Uterus (tissue), 2 donors: ENCODE measurements at regions not wholly inside any gene's neighbourhood (a gene's known extent, or its start where the extent isn't known, plus 50 kb on each side); places are given as distances from the start of the nearest gene placed in this dataset.

Experiments
- CTCF ChIP-seq, 4 experiments: fragments of 200-600 bp in 2 of 4; fragments of 450-650 bp in 2 of 4; sonication (generic) in 2 of 4; IDR thresholded peaks; one replicate each; pipeline ENCODE4 v1.5.1; 2016 to 2019; ENCODE audit warnings: antibody characterized with exemption in 4 of 4, mild to moderate bottlenecking in 2 of 4, moderate library complexity in 1 of 4
- POLR2A ChIP-seq, 2 donors: fragments of 450-650 bp; IDR thresholded peaks; one replicate each; pipeline ENCODE4 v1.6.1; 2016; ENCODE audit warnings: antibody characterized with exemption in 2 of 2, mild to moderate bottlenecking in 1 of 2, moderate library complexity in 1 of 2

GRCh38 chr13:65508745-65509144 lies 1721.4 kb downstream of the PCDH9 start:
- TF ChIP-seq CTCF (IDR thresholded peaks at IDR 0.05) (no peak), POLR2A (IDR thresholded peaks at IDR 0.05) (no peak)
